A549 (cell line): ENCODE measurements at regions not wholly inside any gene's neighbourhood (a gene's known extent, or its start where the extent isn't known, plus 50 kb on each side); places are given as distances from the start of the nearest gene placed in this dataset.

Experiments
- ATAC-seq, 2 experiments: fragments of 200-7000 bp in 1 of 2; fragments of >200 bp in 1 of 2; cut with Nextera tagmentation in 1 of 2; cut with Tn5 transposase in 1 of 2; 3 replicates each; pipeline versions ENCODE4 v1.8.0 to v1.9.1; 2018 to 2020; ENCODE audit warnings: mild to moderate bottlenecking in 1 of 2, moderate library complexity in 1 of 2
- CTCF ChIA-PET: fragments of 300-600 bp; sonication (Branson Sonifier 250); formaldehyde crosslinking; extraction: SDS; loops from one replicate; lab custom pipeline; 2021; ENCODE audit warnings: antibody characterized with exemption, inconsistent platforms; lab: Yijun Ruan, JAX
- POLR2A ChIA-PET: fragments of 350-600 bp; formaldehyde crosslinking; extraction: SDS; loops from one replicate; lab custom pipeline; 2021; ENCODE audit warnings: antibody characterized with exemption, inconsistent platforms; lab: Yijun Ruan, JAX
- DNase-seq, 2 experiments: peaks; one replicate each; pipeline versions ENCODE4 v3.0.0 to v3.0.0-alpha.2; 2011 to 2016; ENCODE audit warnings: low read depth in 1 of 2, low spot score in 1 of 2
- FAIRE-seq: peaks from 2 replicates; lab custom pipeline; 2011; peaks lifted over from hg19 to GRCh38; lab: Jason Lieb, UNC
- H3K27ac ChIP-seq, 2 experiments: fragments of >200 bp; sonication (Bioruptor Twin); formaldehyde crosslinking; 3 replicates each; pipeline ENCODE4 v1.5.1; 2016 to 2017
- H3K4me1 ChIP-seq: fragments of >200 bp; sonication (Bioruptor Twin); formaldehyde crosslinking; 3 replicates; pipeline ENCODE4 v1.6.1; 2016
- H3K4me2 ChIP-seq: fragments of >200 bp; sonication (Bioruptor Twin); formaldehyde crosslinking; 3 replicates; pipeline ENCODE4 v1.6.1; 2016
- H3K4me3 ChIP-seq: fragments of >200 bp; sonication (Bioruptor Twin); formaldehyde crosslinking; 3 replicates; pipeline ENCODE4 v1.5.1; 2016
- H3K9me3 ChIP-seq: fragments of >200 bp; sonication (Bioruptor Twin); formaldehyde crosslinking; 3 replicates; pipeline ENCODE4 v1.6.1; 2016
- BHLHE40 ChIP-seq: IDR thresholded peaks from 2 replicates; pipeline ENCODE4 v1.6.1; 2012; ENCODE audit warnings: low read depth, low read length, inconsistent platforms
- CBX8 ChIP-seq: fragments of 200-600 bp; sonication (generic); IDR thresholded peaks from 2 replicates; pipeline ENCODE4 v1.6.1; 2016
- CEBPB ChIP-seq, 2 experiments: fragments of >200 bp in 1 of 2; sonication (Bioruptor Twin) in 1 of 2; formaldehyde crosslinking in 1 of 2; IDR thresholded peaks; 2 replicates each; pipeline ENCODE4 v1.6.1; 2012 to 2016
- CHD4 ChIP-seq: fragments of 200-600 bp; sonication (generic); IDR thresholded peaks from 2 replicates; pipeline ENCODE4 v1.6.1; 2016; ENCODE audit warnings: antibody characterized with exemption, mild to moderate bottlenecking, borderline replicate concordance
- EHMT2 ChIP-seq: fragments of 200-600 bp; sonication (generic); IDR thresholded peaks from 2 replicates; pipeline ENCODE4 v1.6.1; 2016; ENCODE audit warnings: antibody characterized with exemption, low read depth, mild to moderate bottlenecking, moderate library complexity
- EP300 ChIP-seq, 2 experiments: fragments of >200 bp; sonication (Bioruptor Twin); formaldehyde crosslinking; IDR thresholded peaks; 2 replicates in 1 of 2; 3 replicates in 1 of 2; pipeline ENCODE4 v1.6.1; 2016 to 2017
- FOSB ChIP-seq: fragments of 250-450 bp; sonication (Bioruptor Pico); IDR thresholded peaks from 2 replicates; pipeline ENCODE4 v1.5.0; 2020; ENCODE audit warnings: mild to moderate bottlenecking, moderate library complexity
- FOSL2 ChIP-seq, 2 experiments: fragments of 450-650 bp in 1 of 2; fragments of >200 bp in 1 of 2; sonication (Bioruptor Twin) in 1 of 2; formaldehyde crosslinking; IDR thresholded peaks; 2 replicates each; pipeline versions ENCODE4 v1.5.0 to v1.6.1; 2016 to 2020; ENCODE audit warnings: mild to moderate bottlenecking in 1 of 2, moderate library complexity in 1 of 2
- HDAC2 ChIP-seq: fragments of 200-600 bp; sonication (generic); IDR thresholded peaks from 2 replicates; pipeline ENCODE4 v1.6.1; 2016
- HOXA7 ChIP-seq: fragments of 250-450 bp; sonication (Bioruptor Pico); IDR thresholded peaks from 2 replicates; pipeline ENCODE4 v1.5.0; 2020; ENCODE audit warnings: mild to moderate bottlenecking, moderate library complexity
- HOXB13 ChIP-seq: fragments of 250-450 bp; sonication (Bioruptor Pico); IDR thresholded peaks from 2 replicates; pipeline ENCODE4 v1.5.0; 2020; ENCODE audit warnings: low read depth, mild to moderate bottlenecking, moderate library complexity
- HOXB5 ChIP-seq: fragments of 250-450 bp; sonication (Bioruptor Pico); IDR thresholded peaks from 2 replicates; pipeline ENCODE4 v1.5.0; 2020; ENCODE audit warnings: mild to moderate bottlenecking, moderate library complexity
- JUN ChIP-seq, 2 experiments: fragments of >200 bp; sonication (Bioruptor Twin); formaldehyde crosslinking; IDR thresholded peaks; 2 replicates in 1 of 2; 3 replicates in 1 of 2; pipeline ENCODE4 v1.6.1; 2016 to 2017
- KDM1A ChIP-seq: fragments of 200-600 bp; sonication (generic); IDR thresholded peaks from 2 replicates; pipeline ENCODE4 v1.6.1; 2016; ENCODE audit warnings: low read depth, mild to moderate bottlenecking
- MAFK ChIP-seq: fragments of 450-650 bp; IDR thresholded peaks from 2 replicates; pipeline ENCODE4 v1.6.1; 2014; ENCODE audit not compliant: partially characterized antibody
- MYC ChIP-seq: IDR thresholded peaks from 2 replicates; pipeline ENCODE4 v1.6.1; 2012; ENCODE audit warnings: mild to moderate bottlenecking, inconsistent platforms, low read length, improper control_type of control experiment, borderline replicate concordance
- NPAS2 ChIP-seq: fragments of 250-450 bp; sonication (Bioruptor Pico); IDR thresholded peaks from 2 replicates; pipeline ENCODE4 v1.8.0; 2022; ENCODE audit warnings: mild to moderate bottlenecking, moderate library complexity, borderline replicate concordance
- PHF8 ChIP-seq: fragments of 200-600 bp; sonication (generic); IDR thresholded peaks from 2 replicates; pipeline ENCODE4 v1.6.1; 2016; ENCODE audit warnings: low read depth, mild to moderate bottlenecking, antibody characterized with exemption, moderate library complexity, borderline replicate concordance
- POLR2A ChIP-seq: IDR thresholded peaks from 2 replicates; pipeline ENCODE4 v1.6.1; 2012; ENCODE audit warnings: mild to moderate bottlenecking, low read length
- RAD21 ChIP-seq, 2 experiments: fragments of >200 bp in 1 of 2; sonication (Bioruptor Twin) in 1 of 2; formaldehyde crosslinking in 1 of 2; IDR thresholded peaks in 1 of 2; conservative IDR thresholded peaks in 1 of 2; 2 replicates in 1 of 2; 3 replicates in 1 of 2; pipeline ENCODE4 v1.6.1; 2012 to 2018; ENCODE audit warnings: inconsistent platforms in 1 of 2
- RCOR1 ChIP-seq: fragments of 150-350 bp; IDR thresholded peaks from 2 replicates; pipeline ENCODE4 v1.6.1; 2014; ENCODE audit warnings: antibody characterized with exemption, low read length, low read depth
- SREBF2 ChIP-seq: fragments of 450-650 bp; IDR thresholded peaks from 2 replicates; pipeline ENCODE4 v1.6.1; 2014; ENCODE audit warnings: mild to moderate bottlenecking, moderate library complexity
- TFCP2L1 ChIP-seq: fragments of 250-450 bp; sonication (Bioruptor Pico); IDR thresholded peaks from 2 replicates; pipeline ENCODE4 v1.5.0; 2021; ENCODE audit warnings: mild to moderate bottlenecking
- TP53 ChIP-seq: fragments of 250-450 bp; sonication (Bioruptor Pico); IDR thresholded peaks from 2 replicates; pipeline ENCODE4 v1.5.0; 2021; ENCODE audit warnings: mild to moderate bottlenecking, moderate library complexity
- ZC3H11A ChIP-seq: fragments of 450-650 bp; IDR thresholded peaks from 2 replicates; pipeline ENCODE4 v1.6.1; 2014; ENCODE audit warnings: antibody characterized with exemption, mild to moderate bottlenecking
- ZFP36 ChIP-seq: fragments of 450-650 bp; IDR thresholded peaks from 2 replicates; pipeline ENCODE4 v1.6.1; 2014; ENCODE audit warnings: borderline replicate concordance; ENCODE audit not compliant: partially characterized antibody
- ZNF302 ChIP-seq: fragments of 250-450 bp; sonication (Bioruptor Pico); IDR thresholded peaks from 2 replicates; pipeline ENCODE4 v1.9.0; 2021; ENCODE audit warnings: inconsistent platforms, mild to moderate bottlenecking, moderate library complexity
- WGBS: methylation state at CpG from one replicate; pipeline ENCODE4 v1.1.6; 2017; ENCODE audit errors: missing lambda C conversion rate; 5-methylcytosine and 5-hydroxymethylcytosine counted together
- TF ChIP-seq, protein P1 (sequence below): fragments of 450-650 bp; IDR thresholded peaks from 2 replicates; pipeline ENCODE4 v1.6.1; 2014; ENCODE audit warnings: antibody characterized with exemption
- TF ChIP-seq, protein P2 (sequence below): IDR thresholded peaks from 2 replicates; pipeline ENCODE4 v1.6.1; 2012
- TF ChIP-seq, protein P3 (sequence below): fragments of >200 bp; sonication (Bioruptor Twin); formaldehyde crosslinking; IDR thresholded peaks from 2 replicates; pipeline ENCODE4 v1.6.1; 2016

DNA sequence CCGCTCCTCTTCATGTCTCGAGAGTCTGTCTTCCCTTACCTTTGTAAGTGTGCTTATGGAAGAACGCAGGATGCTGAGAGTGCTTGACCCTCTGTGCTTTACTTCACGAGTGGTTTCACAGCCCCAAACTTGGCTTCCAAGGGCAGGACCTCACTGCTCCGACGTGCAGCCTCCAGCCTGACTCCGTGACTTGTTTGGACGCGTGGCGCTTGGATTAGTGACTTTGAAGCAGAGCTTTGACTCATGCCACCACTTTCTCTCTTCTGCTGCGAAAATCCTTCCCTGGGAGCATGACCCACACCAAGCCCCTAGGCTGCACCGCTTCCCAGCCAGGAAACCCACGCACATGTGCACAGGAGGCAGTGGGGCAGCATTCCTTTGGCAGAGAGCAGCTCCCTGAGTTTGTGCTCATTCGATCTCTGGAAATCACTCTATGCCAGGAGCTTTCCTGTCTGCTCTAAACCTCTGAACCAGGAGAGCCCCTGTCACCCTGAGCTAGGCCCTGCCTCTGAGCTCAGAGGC lies 207.8 kb upstream of the HS6ST1 start:
- no peaks in the 10 kb centered on the region for H3K9me3 ChIP-seq
- no peak overlapping the region for H3K27ac ChIP-seq
- TF ChIP-seq HDAC2, result no peak
- no peak for TF ChIP-seq RAD21 (conservative IDR thresholded peaks at IDR 0.05 in 1 of 2, IDR thresholded peaks at IDR 0.05 in 1 of 2)
- no peak for TF ChIP-seq SREBF2
- TF ChIP-seq MYC, result no peak
- no peak for TF ChIP-seq MAFK
- no peak for TF ChIP-seq JUN (IDR thresholded peaks at IDR 0.05)
- no peak for TF ChIP-seq FOSB (CRISPR knock-in tag)
- TF ChIP-seq HOXB13 (CRISPR knock-in tag), result no peak
- TF ChIP-seq HOXB5 (CRISPR knock-in tag), result no peak
- no peak for TF ChIP-seq TP53 (CRISPR knock-in tag)
- no peak for TF ChIP-seq CHD4
- no peak for TF ChIP-seq ZNF302 (CRISPR knock-in tag)
- no peak for TF ChIP-seq FOSL2 (IDR thresholded peaks at IDR 0.05)
- no peak for TF ChIP-seq FOSL2 (CRISPR knock-in tag; IDR thresholded peaks at IDR 0.05)
- TF ChIP-seq RCOR1, result no peak
- TF ChIP-seq NPAS2 (CRISPR knock-in tag), result no peak
- no peak for TF ChIP-seq TFCP2L1 (CRISPR knock-in tag)
- no peak for TF ChIP-seq ZC3H11A
- TF ChIP-seq, all 56 proteins: peak for 0
- H3K4me3 ChIP-seq, result no peak overlapping the region
- 66% methylated on average over 14 of the region's 14 CpGs for WGBS
- no peak for FAIRE-seq
- DNase-seq, result no peak
- no peaks in the 10 kb centered on the region for H3K4me1 ChIP-seq
- H3K4me2 ChIP-seq, result no peak overlapping the region
- ChIA-PET CTCF (no interaction called here), POLR2A (no interaction called here)
- ATAC-seq, result no peak

DNA sequence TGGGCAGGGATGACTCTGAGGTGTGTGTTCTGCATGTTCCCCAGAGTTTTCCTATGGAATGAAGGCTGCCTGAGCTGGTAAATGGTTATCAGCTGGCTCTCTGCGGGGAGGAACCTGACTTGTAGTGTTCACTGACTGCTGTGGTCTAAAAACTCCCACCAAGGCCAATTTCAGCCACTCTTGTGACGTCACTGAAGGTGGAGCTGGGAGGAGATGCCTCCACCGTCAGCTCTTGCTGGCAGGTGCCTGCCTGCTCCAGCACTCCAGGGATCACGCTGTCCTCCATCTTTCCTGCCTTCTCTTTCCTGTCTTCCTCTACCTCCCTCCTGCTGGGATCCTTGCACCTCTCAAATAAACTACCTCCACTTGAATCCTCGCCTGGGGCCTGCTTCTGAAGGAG lies 209.5 kb upstream of the HS6ST1 start:
- CTCF ChIA-PET, result interaction anchor here (1.2 kb wide), 1 partner anchor 10 kb away, joined by 4 read pairs; no protein-coding TSS in a partner anchor
- TF ChIP-seq CHD4 (no peak), CBX8 (no peak), KDM1A (no peak), HOXB13 (CRISPR knock-in tag) (no peak), NPAS2 (CRISPR knock-in tag) (no peak), CEBPB (IDR thresholded peaks at IDR 0.05) (no peak), POLR2A (no peak), PHF8 (no peak), EHMT2 (no peak), HOXA7 (no peak), EP300 (IDR thresholded peaks at IDR 0.05) (no peak), ZFP36 (no peak), RAD21 (conservative IDR thresholded peaks at IDR 0.05 in 1 of 2, IDR thresholded peaks at IDR 0.05 in 1 of 2) (no peak), BHLHE40 (no peak)
- TF ChIP-seq, protein P1, sequence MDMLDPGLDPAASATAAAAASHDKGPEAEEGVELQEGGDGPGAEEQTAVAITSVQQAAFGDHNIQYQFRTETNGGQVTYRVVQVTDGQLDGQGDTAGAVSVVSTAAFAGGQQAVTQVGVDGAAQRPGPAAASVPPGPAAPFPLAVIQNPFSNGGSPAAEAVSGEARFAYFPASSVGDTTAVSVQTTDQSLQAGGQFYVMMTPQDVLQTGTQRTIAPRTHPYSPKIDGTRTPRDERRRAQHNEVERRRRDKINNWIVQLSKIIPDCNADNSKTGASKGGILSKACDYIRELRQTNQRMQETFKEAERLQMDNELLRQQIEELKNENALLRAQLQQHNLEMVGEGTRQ, result no peak
- TF ChIP-seq, protein P2, sequence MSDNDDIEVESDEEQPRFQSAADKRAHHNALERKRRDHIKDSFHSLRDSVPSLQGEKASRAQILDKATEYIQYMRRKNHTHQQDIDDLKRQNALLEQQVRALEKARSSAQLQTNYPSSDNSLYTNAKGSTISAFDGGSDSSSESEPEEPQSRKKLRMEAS, result no peak
- TF ChIP-seq, protein P3, sequence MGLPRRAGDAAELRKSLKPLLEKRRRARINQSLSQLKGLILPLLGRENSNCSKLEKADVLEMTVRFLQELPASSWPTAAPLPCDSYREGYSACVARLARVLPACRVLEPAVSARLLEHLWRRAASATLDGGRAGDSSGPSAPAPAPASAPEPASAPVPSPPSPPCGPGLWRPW, result no peak
- TF ChIP-seq, all 56 proteins: peak for 0
- no peak for FAIRE-seq
- WGBS, result 51% methylated on average over 5 of the region's 5 CpGs
- Histone ChIP-seq H3K4me3 (no peak overlapping the region), H3K9me3 (no peaks in the 10 kb centered on the region), H3K4me1 (no peaks in the 10 kb centered on the region), H3K4me2 (no peak overlapping the region), H3K27ac (no peak overlapping the region)
- ATAC-seq, result no peak
- POLR2A ChIA-PET, result no interaction called here
- no peak for DNase-seq
